Panc1 (cell line): ENCODE measurements at regions not wholly inside any gene's neighbourhood (a gene's known extent, or its start where the extent isn't known, plus 50 kb on each side); places are given as distances from the start of the nearest gene placed in this dataset.

ENCODE experiments used
- POLR2AphosphoS5 ChIP-seq: IDR thresholded peaks from 2 replicates; pipeline ENCODE4 v1.6.1; 2012; ENCODE audit warnings: mild to moderate bottlenecking, low read depth, low read length, moderate library complexity
- TF ChIP-seq, protein P1 (sequence below): fragments of 450-650 bp; IDR thresholded peaks from 2 replicates; pipeline ENCODE4 v1.5.1; 2017; ENCODE audit warnings: mild to moderate bottlenecking

DNA sequence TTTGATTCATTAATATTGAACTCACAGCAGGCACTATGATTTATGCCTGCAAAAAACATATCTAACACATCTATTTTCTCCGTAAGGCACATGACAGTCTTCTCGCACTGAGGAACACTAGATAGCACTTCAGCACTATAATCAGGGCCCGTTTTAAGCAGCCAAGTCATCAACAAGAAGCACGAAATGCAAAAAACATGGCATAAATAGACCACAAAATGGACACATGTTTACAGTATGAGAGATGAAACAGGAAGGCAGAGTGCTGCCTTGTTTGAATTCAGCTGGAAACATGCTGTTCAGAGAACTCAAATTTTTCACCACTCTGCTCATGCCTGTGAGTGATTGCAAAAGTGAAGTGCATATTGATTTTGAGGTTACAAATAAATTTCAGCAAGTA is 205.8 kb upstream of the PDGFD start:
- TF ChIP-seq, protein P1, sequence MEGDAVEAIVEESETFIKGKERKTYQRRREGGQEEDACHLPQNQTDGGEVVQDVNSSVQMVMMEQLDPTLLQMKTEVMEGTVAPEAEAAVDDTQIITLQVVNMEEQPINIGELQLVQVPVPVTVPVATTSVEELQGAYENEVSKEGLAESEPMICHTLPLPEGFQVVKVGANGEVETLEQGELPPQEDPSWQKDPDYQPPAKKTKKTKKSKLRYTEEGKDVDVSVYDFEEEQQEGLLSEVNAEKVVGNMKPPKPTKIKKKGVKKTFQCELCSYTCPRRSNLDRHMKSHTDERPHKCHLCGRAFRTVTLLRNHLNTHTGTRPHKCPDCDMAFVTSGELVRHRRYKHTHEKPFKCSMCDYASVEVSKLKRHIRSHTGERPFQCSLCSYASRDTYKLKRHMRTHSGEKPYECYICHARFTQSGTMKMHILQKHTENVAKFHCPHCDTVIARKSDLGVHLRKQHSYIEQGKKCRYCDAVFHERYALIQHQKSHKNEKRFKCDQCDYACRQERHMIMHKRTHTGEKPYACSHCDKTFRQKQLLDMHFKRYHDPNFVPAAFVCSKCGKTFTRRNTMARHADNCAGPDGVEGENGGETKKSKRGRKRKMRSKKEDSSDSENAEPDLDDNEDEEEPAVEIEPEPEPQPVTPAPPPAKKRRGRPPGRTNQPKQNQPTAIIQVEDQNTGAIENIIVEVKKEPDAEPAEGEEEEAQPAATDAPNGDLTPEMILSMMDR = no peak
- TF ChIP-seq POLR2AphosphoS5 = no peak
